ENCODE measurements at regions not wholly inside any gene's neighbourhood (a gene's known extent, or its start where the extent isn't known, plus 50 kb on each side); places are given as distances from the start of the nearest gene placed in this dataset.

DNA sequence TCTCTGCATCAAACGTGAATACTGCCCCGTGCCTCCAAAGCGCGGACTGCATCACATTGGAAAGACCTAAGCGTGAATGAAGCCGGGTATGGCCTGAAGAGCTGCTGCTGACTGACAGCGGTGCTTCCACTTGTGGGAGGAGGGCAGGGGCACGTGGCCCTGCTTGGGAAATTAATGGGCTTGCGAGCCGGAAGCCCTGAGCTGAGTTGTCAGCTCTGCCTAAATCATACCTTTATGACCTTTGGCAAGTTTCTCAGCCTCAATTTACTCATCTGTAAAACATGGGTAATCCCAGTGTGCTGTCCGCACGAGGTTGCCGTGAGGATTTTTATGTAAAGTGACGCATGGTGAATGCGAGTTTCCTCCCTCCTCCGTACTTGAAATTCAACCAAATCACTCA, 67.0 kb upstream of the FOXQ1 start (continued):
- TF ChIP-seq, protein P1, sequence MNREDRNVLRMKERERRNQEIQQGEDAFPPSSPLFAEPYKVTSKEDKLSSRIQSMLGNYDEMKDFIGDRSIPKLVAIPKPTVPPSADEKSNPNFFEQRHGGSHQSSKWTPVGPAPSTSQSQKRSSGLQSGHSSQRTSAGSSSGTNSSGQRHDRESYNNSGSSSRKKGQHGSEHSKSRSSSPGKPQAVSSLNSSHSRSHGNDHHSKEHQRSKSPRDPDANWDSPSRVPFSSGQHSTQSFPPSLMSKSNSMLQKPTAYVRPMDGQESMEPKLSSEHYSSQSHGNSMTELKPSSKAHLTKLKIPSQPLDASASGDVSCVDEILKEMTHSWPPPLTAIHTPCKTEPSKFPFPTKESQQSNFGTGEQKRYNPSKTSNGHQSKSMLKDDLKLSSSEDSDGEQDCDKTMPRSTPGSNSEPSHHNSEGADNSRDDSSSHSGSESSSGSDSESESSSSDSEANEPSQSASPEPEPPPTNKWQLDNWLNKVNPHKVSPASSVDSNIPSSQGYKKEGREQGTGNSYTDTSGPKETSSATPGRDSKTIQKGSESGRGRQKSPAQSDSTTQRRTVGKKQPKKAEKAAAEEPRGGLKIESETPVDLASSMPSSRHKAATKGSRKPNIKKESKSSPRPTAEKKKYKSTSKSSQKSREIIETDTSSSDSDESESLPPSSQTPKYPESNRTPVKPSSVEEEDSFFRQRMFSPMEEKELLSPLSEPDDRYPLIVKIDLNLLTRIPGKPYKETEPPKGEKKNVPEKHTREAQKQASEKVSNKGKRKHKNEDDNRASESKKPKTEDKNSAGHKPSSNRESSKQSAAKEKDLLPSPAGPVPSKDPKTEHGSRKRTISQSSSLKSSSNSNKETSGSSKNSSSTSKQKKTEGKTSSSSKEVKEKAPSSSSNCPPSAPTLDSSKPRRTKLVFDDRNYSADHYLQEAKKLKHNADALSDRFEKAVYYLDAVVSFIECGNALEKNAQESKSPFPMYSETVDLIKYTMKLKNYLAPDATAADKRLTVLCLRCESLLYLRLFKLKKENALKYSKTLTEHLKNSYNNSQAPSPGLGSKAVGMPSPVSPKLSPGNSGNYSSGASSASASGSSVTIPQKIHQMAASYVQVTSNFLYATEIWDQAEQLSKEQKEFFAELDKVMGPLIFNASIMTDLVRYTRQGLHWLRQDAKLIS (CRISPR knock-in tag; IDR thresholded peaks at IDR 0.05; ENCODE audit: borderline replicate concordance): no peak
- TF ChIP-seq ESRRA (CRISPR knock-in tag; IDR thresholded peaks at IDR 0.05; ENCODE audit: borderline replicate concordance) (no peak), GRHL2 (CRISPR knock-in tag; IDR thresholded peaks at IDR 0.05; ENCODE audit: insufficient replicate concordance, severe bottlenecking) (no peak), ATF1 (CRISPR knock-in tag; IDR thresholded peaks at IDR 0.05) (no peak), SMAD3 (CRISPR knock-in tag; IDR thresholded peaks at IDR 0.05; ENCODE audit: borderline replicate concordance) (no peak), KAT7 (CRISPR knock-in tag; IDR thresholded peaks at IDR 0.05; ENCODE audit: borderline replicate concordance) (no peak), ETV6 (CRISPR knock-in tag; IDR thresholded peaks at IDR 0.05) (no peak), NR3C1 (CRISPR knock-in tag; conservative IDR thresholded peaks at IDR 0.05; ENCODE audit: low read depth) (no peak), ZBTB21 (CRISPR knock-in tag; IDR thresholded peaks at IDR 0.05; ENCODE audit: borderline replicate concordance) (no peak)

DNA sequence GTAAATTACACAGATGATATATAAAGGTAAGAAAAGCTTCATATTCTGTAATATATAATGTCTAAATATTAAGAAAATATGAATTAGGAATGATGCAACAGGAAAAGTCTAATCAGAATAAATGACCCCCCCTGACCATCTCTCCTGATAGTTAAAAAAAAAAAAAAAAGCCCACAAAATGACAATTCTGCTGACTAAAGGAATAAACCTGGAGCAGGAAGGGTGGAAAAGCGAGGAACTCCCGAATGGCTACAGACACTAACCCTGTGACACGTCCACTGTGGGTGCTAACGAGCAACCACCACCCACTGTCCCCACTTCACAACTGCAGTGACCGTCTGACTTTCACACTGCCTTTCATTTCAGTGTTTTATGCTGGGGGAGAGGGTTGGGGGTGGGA, 67.6 kb upstream of the FOXQ1 start:
- TF ChIP-seq NFE2L1 (CRISPR knock-in tag; IDR thresholded peaks at IDR 0.05) (no peak), CREB1 (CRISPR knock-in tag; IDR thresholded peaks at IDR 0.05) (no peak), ATF1 (CRISPR knock-in tag; IDR thresholded peaks at IDR 0.05) (no peak), ZNF423 (CRISPR knock-in tag; IDR thresholded peaks at IDR 0.05) (no peak), GTF2I (CRISPR knock-in tag; conservative IDR thresholded peaks at IDR 0.05) (no peak), SMAD3 (CRISPR knock-in tag; IDR thresholded peaks at IDR 0.05; ENCODE audit: borderline replicate concordance) (no peak), NFYB (CRISPR knock-in tag; conservative IDR thresholded peaks at IDR 0.05; ENCODE audit: low read depth) (no peak), CREM (CRISPR knock-in tag; IDR thresholded peaks at IDR 0.05) (no peak), RELA (CRISPR knock-in tag; IDR thresholded peaks at IDR 0.05; ENCODE audit: borderline replicate concordance) (no peak), ZNF232 (CRISPR knock-in tag; IDR thresholded peaks at IDR 0.05) (no peak), HMGA2 (CRISPR knock-in tag; IDR thresholded peaks at IDR 0.05) (no peak), KAT7 (CRISPR knock-in tag; IDR thresholded peaks at IDR 0.05; ENCODE audit: borderline replicate concordance) (no peak)
- TF ChIP-seq, protein P2, sequence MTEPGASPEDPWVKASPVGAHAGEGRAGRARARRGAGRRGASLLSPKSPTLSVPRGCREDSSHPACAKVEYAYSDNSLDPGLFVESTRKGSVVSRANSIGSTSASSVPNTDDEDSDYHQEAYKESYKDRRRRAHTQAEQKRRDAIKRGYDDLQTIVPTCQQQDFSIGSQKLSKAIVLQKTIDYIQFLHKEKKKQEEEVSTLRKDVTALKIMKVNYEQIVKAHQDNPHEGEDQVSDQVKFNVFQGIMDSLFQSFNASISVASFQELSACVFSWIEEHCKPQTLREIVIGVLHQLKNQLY (CRISPR knock-in tag; IDR thresholded peaks at IDR 0.05): no peak
- TF ChIP-seq, protein P3, sequence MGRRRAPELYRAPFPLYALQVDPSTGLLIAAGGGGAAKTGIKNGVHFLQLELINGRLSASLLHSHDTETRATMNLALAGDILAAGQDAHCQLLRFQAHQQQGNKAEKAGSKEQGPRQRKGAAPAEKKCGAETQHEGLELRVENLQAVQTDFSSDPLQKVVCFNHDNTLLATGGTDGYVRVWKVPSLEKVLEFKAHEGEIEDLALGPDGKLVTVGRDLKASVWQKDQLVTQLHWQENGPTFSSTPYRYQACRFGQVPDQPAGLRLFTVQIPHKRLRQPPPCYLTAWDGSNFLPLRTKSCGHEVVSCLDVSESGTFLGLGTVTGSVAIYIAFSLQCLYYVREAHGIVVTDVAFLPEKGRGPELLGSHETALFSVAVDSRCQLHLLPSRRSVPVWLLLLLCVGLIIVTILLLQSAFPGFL (CRISPR knock-in tag; IDR thresholded peaks at IDR 0.05; ENCODE audit: borderline replicate concordance): no peak
- TF ChIP-seq, protein P4, sequence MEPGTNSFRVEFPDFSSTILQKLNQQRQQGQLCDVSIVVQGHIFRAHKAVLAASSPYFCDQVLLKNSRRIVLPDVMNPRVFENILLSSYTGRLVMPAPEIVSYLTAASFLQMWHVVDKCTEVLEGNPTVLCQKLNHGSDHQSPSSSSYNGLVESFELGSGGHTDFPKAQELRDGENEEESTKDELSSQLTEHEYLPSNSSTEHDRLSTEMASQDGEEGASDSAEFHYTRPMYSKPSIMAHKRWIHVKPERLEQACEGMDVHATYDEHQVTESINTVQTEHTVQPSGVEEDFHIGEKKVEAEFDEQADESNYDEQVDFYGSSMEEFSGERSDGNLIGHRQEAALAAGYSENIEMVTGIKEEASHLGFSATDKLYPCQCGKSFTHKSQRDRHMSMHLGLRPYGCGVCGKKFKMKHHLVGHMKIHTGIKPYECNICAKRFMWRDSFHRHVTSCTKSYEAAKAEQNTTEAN (CRISPR knock-in tag; IDR thresholded peaks at IDR 0.05): no peak
- no peak overlapping the region for H3K4me3 Mint-ChIP-seq
- H3K4me1 Mint-ChIP-seq: peaks cover 14% of the 10 kb centered on the region
- H3K9me3 Mint-ChIP-seq: peaks cover 14% of the 10 kb centered on the region
- H3K27ac Mint-ChIP-seq: no peak overlapping the region
- ChIA-PET POLR2A (no interaction called here), CTCF (interaction anchor here (1.0 kb wide), 1 partner anchor 192 kb away, joined by 3 read pairs; no protein-coding TSS in a partner anchor)
- no peak for ATAC-seq
- no peak for DNase-seq (ENCODE audit: low spot score)
- H3K27me3 Mint-ChIP-seq (ENCODE audit: low read depth): no peaks in the 10 kb centered on the region
- no peaks in the 10 kb centered on the region for H3K36me3 Mint-ChIP-seq
